ENCODE measurements at regions not wholly inside any gene's neighbourhood (a gene's known extent, or its start where the extent isn't known, plus 50 kb on each side); places are given as distances from the start of the nearest gene placed in this dataset.

DNA sequence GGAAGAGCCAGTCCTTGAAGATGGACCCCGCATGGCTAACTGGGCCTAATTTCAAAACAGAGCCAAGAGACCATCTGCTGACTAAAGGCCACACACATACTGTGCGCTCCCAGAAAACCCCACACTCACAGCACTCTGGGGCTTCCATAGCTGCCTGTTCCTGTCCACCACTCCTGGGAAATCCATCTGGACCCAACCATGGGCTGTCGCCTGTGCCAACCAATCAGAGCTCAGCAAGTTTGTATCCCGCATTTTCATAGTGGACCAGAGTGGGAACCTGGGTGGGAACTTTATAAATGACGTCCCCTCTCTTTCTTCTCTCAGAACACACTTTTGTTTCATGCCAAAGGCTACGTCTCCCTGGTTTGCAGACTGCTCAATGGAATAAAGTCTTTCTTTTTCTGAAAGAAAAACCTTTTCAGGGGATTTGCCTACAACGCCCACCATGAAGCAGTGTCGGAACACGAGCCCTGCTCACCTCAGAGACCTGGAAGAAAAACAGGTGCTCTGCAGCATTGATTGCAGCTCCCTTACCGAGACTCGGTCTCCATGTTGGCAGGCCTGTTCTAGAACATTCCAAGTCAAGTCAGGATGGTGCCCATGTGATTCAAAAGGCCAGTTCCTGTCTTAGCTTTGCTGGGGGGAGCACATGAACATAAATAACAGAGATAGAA, 137.2 kb upstream of the GPC1 start:
- no peak for DNase-seq (ENCODE audit: low spot score)

DNA sequence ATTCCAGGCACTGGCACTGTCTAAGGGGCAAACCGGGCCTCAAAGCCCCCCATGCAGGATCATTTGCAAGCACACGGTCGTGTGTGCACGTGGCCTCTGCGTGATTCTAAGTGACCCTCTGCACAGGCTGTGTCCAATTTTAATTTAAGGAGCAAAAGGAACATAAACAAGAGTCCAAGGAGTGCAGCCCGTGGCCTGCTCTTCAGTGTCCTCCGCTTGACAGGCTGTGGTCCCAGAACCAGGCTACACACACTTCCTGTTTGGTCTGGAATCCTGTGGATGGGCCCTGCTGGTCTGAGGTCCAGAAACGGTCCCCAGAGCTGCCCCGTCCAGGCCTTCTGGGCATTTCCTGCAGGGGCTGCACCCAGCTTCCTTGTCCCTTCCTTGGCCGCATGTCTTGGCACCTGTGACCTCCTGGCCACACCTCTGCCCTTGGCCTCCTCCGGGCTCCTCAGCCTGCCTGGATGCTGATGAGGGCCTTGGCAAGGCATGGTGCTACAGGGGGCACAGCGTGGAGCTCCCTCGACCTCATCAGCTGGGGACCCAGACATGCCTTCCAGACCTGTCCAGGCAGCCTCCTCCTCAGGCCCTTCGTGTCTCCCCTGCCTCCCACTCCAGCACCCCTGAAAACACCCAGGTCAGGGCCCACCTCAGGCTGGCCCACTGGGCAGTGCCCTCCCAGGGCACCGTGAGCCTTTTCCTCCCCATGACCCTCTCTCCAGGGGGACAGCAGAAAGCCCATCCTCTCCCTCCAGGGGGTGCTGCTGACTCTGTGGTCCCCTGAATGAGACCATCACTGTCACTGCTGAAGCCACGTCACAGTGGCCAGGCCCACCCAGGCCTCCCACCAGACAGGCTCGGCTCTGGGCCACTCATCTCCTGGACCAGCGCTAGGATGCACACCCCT, 136.4 kb upstream of the GPC1 start:
- DNase-seq (ENCODE audit: low spot score), result no peak

DNA sequence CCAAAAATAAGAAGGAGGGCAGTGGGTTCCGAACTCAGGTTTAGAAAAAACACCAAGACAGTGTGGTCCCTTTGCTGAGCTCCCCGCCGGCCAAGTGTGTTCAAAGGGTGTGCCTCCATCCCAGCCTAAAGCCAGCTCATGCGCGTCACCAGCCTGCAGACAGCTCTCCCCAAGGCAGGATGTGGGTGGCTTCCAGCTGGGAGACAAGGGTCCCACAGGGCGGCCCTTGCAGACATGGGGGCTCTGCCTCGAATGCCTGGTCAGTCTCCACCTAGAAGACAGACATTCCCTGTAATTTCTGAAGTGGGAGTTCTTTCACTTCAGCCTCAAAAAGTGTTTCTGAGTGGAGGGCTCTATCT, 135.8 kb upstream of the GPC1 start:
- DNase-seq (ENCODE audit: low spot score), result no peak

DNA sequence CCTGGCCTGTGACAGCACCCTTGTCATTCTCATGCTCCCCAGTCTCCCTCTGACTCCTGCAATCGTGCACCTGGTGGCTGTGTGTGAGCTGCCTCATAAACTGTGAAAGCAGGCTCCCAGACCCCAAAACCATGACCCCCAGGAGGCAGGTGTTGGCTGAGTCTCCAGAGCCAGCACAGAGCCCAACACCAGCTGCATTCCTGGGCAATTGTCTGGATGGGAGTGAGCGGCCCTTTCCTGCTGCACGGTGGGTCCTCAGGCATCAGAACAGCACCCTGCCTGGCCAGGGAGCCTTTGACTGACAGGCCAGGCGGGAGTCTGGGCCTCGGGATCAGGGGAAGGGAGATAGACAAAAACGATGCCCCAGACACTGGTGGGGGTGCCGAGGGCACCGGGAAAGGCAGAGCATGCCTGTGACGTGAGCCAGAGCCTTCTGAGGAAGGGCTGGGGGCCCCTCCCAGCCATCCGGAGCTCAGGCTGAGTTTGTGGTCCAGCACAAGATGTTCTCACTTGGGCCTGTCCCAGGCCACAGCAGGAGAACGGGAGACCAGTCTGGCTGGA, 135.1 kb upstream of the GPC1 start:
- DNase-seq (ENCODE audit: low spot score), result no peak

DNA sequence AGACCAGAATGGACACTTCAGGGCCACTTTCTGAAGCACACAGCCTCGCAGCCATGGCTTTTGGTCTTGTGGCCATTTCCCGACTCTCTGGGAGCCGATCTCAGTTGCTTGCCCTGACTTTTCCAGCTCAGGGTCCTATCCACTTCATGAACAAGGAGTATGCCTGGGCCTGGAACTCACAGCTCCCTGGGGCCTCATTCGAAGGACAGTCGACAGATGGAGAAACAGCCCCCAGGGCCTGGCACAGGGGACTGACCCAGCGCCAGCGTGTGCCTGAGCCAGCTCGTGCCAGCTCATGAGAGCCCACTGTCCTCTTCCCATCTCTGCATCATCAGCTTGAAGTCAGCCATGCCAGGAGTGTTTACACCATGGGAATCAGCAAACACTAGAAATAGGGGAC, 134.6 kb upstream of the GPC1 start:
- DNase-seq (ENCODE audit: low spot score), result no peak

DNA sequence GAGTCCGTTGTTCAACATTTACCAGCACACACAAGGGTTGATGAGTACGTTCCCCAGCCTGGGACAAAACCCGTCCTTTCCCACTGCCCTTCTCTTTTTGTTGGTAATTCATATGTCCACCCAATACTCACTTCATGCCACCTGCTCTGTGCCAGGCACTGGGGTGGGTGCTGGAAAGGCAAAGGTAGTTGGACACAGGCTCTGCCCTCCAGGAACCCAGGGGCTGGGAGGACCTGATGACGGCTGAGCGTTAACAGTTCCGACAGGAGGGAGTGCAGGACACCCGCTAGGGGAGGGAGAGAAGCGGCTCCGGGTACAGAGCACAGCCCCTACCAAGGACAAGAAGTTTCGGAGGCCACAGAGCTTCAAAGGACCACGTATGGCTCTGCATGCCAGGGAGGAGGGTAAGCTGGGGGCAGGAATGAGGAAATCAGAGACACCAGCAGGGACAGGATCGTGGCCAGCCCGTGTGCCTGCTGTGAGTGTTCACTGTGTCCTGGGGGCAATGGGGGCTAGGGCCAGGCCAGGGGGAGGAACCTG, 134.1 kb upstream of the GPC1 start:
- no peak for DNase-seq (ENCODE audit: low spot score)

DNA sequence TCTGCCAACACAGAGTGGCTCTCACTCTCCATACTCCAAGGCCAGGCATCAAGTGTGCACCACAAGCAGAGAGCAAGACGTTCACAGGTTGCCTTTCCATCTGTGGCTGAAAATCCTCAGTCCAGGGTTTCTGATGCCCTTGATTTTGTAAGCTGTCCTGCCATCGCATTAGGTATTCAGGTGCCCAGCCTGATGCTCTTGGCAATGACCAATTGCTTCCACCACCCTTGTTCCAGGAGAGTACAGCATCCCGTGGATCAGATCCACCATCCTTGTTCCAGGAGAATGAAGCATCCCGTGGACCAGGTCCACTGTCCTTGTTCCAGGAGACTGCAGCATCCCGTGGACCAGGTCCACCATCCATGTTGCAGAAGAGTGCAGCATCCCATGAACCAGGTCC, 133.4 kb upstream of the GPC1 start:
- no peak for DNase-seq (ENCODE audit: low spot score)

DNA sequence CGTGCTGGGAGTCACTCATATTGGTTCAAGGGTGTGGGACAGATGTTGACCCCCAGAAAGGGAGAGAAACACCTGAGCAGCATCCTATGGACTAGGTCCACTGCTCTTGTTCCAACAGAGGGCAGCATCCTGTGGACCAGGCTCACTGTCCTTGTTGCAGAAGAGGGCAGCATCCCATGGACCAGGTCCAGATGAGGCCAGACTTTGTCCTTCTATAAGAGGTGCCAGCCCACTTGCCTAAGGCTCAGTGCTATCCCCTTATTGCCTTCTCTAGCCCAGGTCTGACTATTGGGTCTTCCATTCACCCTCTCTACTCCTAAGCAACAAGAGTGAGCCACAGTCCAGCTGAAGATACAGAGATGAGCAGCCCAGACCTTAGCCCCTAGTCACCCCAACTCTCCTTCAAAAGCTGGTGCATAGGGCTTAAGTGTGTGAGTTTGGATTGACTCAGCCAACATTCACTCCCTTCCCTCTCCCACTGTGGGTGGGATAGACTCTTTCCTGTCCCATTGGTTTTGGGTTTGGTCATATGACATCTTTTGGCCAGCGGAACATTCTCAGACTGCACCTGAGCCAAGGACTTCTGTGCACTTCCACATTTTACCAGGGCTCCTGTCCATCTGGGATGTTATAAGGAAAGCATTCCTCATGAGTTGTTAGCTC, 132.4 kb upstream of the GPC1 start:
- DNase-seq (ENCODE audit: low spot score), result no peak

DNA sequence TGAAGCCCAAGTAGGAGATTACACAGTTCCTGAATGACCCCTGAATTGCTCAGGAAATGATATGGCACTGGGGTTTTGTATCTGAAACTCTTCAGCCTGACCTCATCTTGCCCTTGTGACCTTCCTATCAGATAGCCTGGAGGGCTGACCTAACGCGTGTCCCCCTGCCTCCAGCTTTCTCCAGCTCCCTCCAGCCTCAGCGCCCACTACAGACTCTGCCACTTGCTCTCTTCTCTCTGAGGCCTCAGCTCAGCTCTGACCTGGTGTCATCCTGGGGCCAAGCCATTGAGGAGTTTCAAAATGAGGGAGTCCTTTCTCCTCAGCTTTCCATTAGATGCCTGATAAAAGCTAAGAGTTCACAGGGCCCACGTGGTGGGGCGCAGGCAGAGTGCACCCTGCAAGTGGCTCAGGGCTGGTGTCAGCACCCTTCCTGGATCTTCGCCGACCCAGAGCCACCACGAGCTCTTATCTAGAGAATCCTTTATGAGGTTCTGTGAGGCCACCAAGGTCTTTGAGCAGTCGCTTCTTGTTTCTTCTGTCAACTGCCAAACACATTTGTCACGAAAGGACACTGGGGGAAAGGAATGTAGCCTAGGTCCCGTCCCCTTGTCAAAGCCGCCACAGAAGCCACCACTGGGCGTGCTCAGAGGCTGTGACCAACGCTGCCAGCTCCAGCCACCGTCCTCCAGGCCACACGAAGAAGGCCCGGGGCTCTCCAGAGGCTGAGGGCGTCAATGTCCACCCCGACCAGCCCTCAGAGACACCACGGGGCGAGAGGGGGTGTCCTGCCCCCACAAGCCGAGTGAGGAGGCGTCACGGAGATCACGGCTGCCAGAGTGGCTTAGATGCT, 131.3 kb upstream of the GPC1 start:
- DNase-seq (ENCODE audit: low spot score), result no peak

DNA sequence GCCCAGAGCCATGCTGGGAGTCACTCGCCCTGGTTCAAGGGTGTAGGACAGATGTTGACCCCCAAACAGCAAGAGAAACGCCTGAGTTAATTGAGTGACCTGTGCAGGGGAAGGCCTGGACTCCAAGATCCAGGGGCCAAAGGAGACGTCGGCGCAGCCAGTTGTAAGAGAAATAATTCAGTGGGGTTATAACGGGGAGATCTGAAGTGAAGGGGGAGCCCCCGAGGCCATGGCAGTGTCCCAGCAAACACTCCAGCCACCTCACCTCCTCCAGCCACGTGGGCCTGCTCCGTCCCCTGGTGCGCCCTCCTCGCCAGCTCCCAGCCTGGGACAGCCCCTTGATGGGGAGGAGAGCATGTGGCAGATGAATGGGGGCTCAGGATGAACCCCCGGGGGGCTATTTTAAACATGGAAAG, 130.7 kb upstream of the GPC1 start:
- DNase-seq (ENCODE audit: low spot score), result no peak

DNA sequence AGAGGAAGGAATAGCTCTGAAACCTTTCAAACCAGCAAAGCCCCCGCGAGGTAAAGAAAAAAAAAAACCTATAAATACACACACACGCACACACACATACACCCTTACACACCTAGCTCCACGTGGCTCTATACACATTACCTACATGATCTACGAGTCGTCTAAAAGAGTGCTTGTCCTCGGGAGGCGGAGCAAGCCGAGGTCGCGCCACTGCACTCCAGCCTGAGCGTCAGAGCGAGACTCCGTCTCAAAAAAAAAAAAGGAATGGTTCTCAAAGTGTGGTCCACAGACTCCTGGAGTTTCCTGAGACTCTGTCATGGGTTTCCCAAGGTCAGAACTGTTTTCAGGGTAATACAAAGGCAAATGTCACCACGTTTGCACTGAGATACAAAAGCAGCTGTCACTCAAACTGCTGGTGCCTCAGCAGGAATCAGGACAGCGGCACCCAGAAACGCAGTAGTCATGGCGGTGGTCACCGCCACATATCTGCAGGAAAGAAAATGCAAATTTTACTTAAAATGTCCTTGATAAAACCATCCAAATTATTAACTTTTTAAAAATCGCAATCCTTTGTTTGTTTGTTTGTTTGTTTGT, 130.0 kb upstream of the GPC1 start:
- DNase-seq (ENCODE audit: low spot score), result no peak

DNA sequence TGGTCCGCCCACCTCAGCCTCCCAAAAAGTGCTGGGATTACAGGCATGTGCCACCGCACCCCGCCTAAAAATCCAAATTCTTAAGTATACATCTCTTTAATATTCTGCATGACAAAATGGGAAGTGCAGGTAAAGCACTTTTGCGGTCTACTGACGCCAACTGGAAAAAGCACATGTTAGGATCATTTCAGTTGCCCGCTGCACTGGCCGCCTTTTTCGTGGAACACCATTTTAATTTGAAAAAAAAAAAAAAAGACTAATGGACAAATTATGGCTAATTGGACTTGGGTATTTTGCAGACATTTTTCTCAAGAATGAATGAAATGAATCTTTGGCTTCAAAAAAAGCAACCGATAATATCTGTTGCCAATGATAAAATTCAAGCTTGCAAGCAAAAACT, 129.3 kb upstream of the GPC1 start:
- DNase-seq (ENCODE audit: low spot score), result no peak

DNA sequence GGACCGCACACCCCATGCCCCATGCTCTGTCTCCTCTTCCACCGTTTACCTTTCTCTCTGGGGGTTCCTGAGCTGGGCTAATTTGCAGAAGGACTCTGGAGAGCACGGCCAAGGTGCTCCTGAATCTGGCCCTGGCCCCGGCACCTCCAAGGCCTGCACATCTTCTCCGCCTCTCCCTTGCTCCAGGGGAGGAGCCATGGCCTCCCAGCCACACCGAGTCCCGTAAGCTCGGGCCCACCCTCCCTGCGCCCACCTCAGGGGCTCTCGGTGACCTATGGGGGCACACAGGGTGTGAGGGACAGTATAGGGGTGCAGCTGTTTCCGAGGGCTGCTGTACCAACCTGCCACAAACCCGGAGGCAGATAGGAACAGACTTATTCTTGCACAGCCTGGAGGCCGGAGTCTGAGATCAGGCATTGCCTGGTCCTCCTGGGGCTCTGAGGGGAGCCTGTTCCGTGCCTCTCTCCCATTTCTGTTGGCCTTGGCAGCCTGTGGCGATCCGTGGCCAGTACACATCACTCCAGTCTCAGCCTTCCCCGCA, 127.3 kb upstream of the GPC1 start:
- no peak for DNase-seq (ENCODE audit: low spot score)

DNA sequence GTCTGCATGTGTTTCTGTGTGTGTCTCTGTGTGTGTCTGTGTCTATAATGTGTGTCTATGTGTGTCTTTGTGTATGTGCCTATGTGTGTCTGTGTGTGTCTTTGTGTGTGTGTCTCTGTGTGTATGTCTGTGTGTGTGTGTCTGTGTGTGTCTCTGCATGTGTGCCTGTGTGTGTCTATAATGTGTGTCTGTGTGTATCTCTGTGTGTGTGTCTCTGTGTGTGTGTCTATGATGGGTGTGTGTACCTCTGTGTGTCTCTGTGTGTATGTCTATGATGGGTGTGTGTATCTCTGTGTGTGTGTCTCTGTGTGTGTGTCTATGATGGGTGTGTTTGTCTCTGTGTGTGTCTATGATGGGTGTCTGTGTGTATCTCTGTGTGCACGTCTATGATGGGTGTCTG, 126.2 kb upstream of the GPC1 start:
- no peak for DNase-seq (ENCODE audit: low spot score)

DNA sequence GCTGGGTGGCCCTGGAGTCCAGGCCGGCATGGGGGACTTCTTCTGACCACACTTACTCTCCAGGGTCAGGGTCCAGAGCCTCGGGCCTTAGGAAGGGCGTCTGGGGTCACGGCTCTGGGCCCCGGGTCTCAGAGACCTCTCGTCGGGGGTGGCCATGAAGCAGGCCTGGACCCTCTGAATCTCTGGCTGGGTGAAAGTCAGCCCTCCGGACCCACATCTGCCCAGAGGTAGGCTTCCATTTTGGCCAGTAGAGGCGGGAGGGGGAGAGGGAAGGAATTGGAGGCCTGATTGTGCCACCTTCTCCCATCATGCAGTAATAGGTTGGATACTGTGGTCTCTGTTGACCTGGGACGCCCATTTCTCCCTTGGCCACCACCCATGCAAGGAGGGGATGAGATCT, 125.3 kb upstream of the GPC1 start:
- no peak for DNase-seq (ENCODE audit: low spot score)

DNA sequence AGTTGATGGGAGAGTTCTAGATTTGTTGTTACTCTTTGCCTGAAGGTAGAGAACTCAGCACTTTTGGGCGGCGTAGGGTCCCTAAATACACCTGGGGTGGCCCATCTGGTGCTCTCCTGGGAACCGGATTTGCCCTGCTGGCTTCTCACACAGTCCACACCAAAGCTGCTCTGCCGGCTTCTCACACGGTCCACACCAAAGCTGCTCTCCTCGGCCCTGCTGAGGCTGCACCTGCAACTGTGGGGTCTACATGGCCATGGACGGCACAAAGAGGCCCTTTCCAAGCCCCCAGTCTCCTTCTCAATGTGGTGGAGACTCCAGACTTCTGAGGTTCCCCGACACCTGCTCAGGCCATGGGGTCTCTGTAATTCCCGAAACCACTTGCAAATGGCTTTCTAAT, 124.8 kb upstream of the GPC1 start:
- no peak for DNase-seq (ENCODE audit: low spot score)

DNA sequence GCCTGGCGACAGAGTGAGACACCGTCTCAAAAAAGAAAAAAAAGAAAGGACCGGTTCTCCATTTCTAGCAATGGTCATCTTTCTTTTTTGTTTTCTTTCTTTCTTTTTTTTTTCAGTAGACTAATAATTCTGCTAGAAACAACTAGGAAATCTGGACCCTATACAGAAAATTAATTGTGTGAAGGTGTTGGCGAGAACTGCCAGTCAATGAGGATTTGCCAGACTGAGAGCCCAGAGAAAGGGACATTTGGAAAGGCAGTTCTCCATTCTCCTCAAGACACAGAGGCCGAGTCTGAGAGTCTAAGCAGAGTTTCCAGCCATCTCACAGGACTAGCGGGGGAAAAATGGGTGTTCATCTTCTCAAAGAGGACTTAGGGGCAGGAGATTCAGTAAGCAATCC, 123.6 kb upstream of the GPC1 start:
- DNase-seq (ENCODE audit: low spot score), result no peak

DNA sequence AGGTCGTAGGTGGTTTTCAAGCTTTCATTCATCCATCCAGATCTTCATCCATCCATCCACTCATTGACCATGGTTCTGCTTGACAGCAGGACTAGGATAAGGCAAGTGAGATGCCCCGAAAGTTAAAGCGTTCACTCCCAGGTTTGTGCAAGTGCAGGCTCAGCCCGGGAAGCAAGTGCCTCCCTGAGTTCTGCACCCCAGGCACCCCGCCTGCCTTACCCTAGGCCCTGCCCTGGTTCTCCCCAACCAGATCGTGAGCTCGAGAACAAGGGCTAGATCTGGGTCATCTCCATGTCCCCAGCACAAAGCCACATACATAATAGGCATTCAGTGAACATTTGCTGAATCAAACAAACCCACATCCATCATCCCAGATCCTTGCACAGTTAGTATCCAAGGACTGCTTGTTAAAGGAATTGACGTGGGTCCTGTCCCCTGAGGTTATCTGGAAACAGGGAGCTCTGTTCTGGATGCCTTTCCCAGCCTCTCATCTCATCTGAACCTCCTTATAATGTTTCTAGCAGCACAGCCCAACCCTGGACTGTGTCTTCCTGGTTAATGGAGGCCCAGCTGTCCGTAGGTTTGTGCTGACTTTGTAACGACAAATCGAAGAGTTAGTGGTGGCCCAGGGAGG, 116.1 kb upstream of the GPC1 start:
- no peak for DNase-seq (ENCODE audit: low spot score)

DNA sequence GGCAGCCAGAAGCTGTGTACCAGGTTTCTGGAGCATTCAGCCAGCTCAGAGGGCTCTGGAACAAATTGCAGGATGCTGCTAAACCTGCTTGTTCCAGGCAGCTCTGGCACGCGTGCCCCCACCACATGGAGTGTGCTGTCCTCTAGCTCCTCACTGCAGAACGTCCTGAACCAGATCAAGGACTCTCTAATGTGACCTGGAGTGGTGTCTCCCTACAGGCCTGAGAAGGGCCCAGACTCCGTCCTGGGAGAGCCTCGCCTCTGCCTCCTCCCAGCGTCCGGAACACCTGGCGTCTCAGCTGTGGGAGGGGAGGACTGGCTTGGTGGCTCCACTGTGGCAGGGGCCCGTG, 115.6 kb upstream of the GPC1 start:
- DNase-seq (ENCODE audit: low spot score), result peak; percentile 38

DNA sequence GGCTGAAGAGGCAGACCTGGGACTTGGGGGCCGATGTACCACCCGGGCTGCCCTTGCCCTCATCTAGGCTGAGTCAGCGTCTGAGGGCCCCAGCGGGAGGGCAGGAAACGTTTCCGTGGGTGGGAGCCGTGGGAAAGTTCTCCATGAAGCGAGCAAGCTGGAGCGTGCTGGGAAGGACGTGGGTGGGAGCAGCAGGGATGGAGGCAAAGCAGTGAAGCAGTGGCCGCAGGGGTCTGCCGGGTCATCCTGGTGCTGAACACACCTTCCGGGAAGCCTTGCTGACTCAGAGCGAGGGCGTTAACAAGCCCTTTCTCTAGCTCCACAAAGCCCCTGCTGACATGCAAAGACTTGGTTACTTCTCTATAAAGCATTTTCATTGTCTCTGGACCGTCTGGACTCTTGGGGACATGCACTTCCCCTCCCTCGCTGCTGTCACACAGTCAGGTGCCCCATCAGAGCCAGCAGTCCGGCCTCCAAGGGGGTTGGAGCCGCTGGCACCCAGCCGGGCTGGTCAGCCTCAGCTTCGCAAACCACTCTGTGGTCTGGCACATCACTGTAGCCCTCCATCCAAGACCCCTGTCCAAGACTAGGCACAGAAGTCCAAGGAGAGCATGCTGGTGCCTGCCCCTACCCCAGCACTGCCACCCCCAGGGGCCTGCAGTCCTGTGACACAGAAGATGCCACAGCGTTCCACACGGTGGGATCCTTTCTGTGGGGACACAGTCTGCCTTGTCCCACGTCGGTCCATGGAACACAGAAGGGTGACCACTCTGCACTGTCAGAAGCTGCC, 115.1 kb upstream of the GPC1 start:
- DNase-seq (ENCODE audit: low spot score), result peak; percentile 30
